Gastroesophageal sphincter (tissue), 4 donors: ENCODE measurements at regions not wholly inside any gene's neighbourhood (a gene's known extent, or its start where the extent isn't known, plus 50 kb on each side); places are given as distances from the start of the nearest gene placed in this dataset.

ENCODE experiments used
- ATAC-seq: fragments of 150-250 bp; one replicate; pipeline ENCODE4 v1.9.1; 2016; ENCODE audit warnings: mild to moderate bottlenecking, moderate library complexity
- H3K27ac ChIP-seq, 4 donors: fragments of 200-600 bp; sonication (generic) in 3 of 4; 1 replicate in 3 of 4; 2 replicates in 1 of 4; pipeline ENCODE4 v1.5.1; 2016 to 2019
- H3K27me3 ChIP-seq: fragments of 200-600 bp; sonication (generic); one replicate; pipeline ENCODE4 v1.5.1; 2019
- H3K36me3 ChIP-seq, 2 donors: fragments of 200-600 bp; sonication (generic); one replicate each; pipeline ENCODE4 v1.5.1; 2019; ENCODE audit warnings: control low read depth in 1 of 2
- H3K4me1 ChIP-seq, 3 donors: fragments of 200-600 bp; sonication (generic); 1 replicate in 2 of 3; 2 replicates in 1 of 3; pipeline ENCODE4 v1.5.1; 2016 to 2019; ENCODE audit warnings: control low read depth in 2 of 3
- H3K4me3 ChIP-seq, 2 donors: fragments of 200-600 bp; sonication (generic); one replicate each; pipeline ENCODE4 v1.5.1; 2019; ENCODE audit warnings: mild to moderate bottlenecking in 1 of 2, moderate library complexity in 1 of 2
- H3K9me3 ChIP-seq, 3 donors: fragments of 200-600 bp; sonication (generic); one replicate each; pipeline ENCODE4 v1.5.1; 2017 to 2019; ENCODE audit warnings: control low read depth in 2 of 3
- CTCF ChIP-seq, 4 experiments: fragments of 200-600 bp in 2 of 4; fragments of 450-650 bp in 2 of 4; sonication (generic) in 1 of 4; IDR thresholded peaks; one replicate each; pipeline ENCODE4 v1.5.1; 2017 to 2019; ENCODE audit warnings: antibody characterized with exemption in 4 of 4, mild to moderate bottlenecking in 2 of 4, moderate library complexity in 2 of 4
- EP300 ChIP-seq: sonication (generic); formaldehyde crosslinking; IDR thresholded peaks from one replicate; pipeline ENCODE4 v1.6.1; 2017; ENCODE audit warnings: antibody characterized with exemption, mild to moderate bottlenecking
- POLR2A ChIP-seq, 2 donors: fragments of 450-650 bp; IDR thresholded peaks; one replicate each; pipeline ENCODE4 v1.6.1; 2017; ENCODE audit warnings: antibody characterized with exemption in 2 of 2, mild to moderate bottlenecking in 2 of 2, moderate library complexity in 1 of 2
- POLR2AphosphoS5 ChIP-seq: sonication (generic); formaldehyde crosslinking; IDR thresholded peaks from one replicate; pipeline ENCODE4 v1.6.1; 2017; ENCODE audit warnings: antibody characterized with exemption
- WGBS, 2 donors: methylation state at CpG; one replicate each; pipeline ENCODE4 v1.1.5; 2018; ENCODE audit warnings: low coverage in 1 of 2; 5-methylcytosine and 5-hydroxymethylcytosine counted together

- TF ChIP-seq CTCF (IDR thresholded peaks at IDR 0.05) (no peak), POLR2A (IDR thresholded peaks at IDR 0.05) (no peak), EP300 (no peak), POLR2AphosphoS5 (no peak)
- no peaks in the 10 kb centered on the region for H3K36me3 ChIP-seq
Observed at GRCh38 chr5:63535840-63536602, 426.2 kb downstream of the HTR1A start.

GRCh38 chr5:63524281-63524680 is 438.0 kb downstream of the HTR1A start:
- Histone ChIP-seq H3K4me3 (no peak overlapping the region), H3K36me3 (no peaks in the 10 kb centered on the region), H3K4me1 (no peaks in the 10 kb centered on the region), H3K9me3 (no peaks in the 10 kb centered on the region), H3K27ac (no peak overlapping the region), H3K27me3 (no peaks in the 10 kb centered on the region)
- 42 to 67% methylated on average over 1 of the region's 1 CpG for WGBS, 2 donors
- ATAC-seq = no peak
- TF ChIP-seq CTCF (IDR thresholded peaks at IDR 0.05) = no peak
- TF ChIP-seq POLR2AphosphoS5 = no peak
- no peak for TF ChIP-seq POLR2A (IDR thresholded peaks at IDR 0.05)
- TF ChIP-seq EP300 = no peak

More at GRCh38 chr5:63535840-63536602, 426.2 kb downstream of the HTR1A start:
- Histone ChIP-seq H3K9me3 (no peaks in the 10 kb centered on the region), H3K4me1 (no peaks in the 10 kb centered on the region), H3K27ac (no peak overlapping the region), H3K4me3 (no peak overlapping the region), H3K27me3 (no peaks in the 10 kb centered on the region)
- no peak for ATAC-seq

GRCh38 chr5:63516006-63516405 is 446.2 kb downstream of the HTR1A start:
- Histone ChIP-seq H3K4me3 (no peak overlapping the region), H3K27me3 (no peaks in the 10 kb centered on the region), H3K27ac (no peak overlapping the region), H3K9me3 (no peaks in the 10 kb centered on the region), H3K36me3 (no peaks in the 10 kb centered on the region), H3K4me1 (no peaks in the 10 kb centered on the region)
- ATAC-seq = no peak
- TF ChIP-seq POLR2AphosphoS5 (no peak), EP300 (no peak), CTCF (IDR thresholded peaks at IDR 0.05) (no peak), POLR2A (IDR thresholded peaks at IDR 0.05) (no peak)

GRCh38 chr5:63500242-63500641 is 462.0 kb downstream of the HTR1A start:
- no peaks in the 10 kb centered on the region for H3K4me1 ChIP-seq
- H3K36me3 ChIP-seq = no peaks in the 10 kb centered on the region
- H3K27me3 ChIP-seq = no peaks in the 10 kb centered on the region
- peaks cover 0 to 7% (median 0%) of the 10 kb centered on the region in 3 donors for H3K9me3 ChIP-seq
- TF ChIP-seq CTCF (IDR thresholded peaks at IDR 0.05) (no peak), POLR2AphosphoS5 (no peak), EP300 (no peak), POLR2A (IDR thresholded peaks at IDR 0.05) (no peak)
- no peak overlapping the region for H3K4me3 ChIP-seq
- ATAC-seq = no peak
- 46 to 69% methylated on average over 3 of the region's 3 CpGs for WGBS, 2 donors
- H3K27ac ChIP-seq = no peak overlapping the region

GRCh38 chr5:63495225-63495624 is 467.0 kb downstream of the HTR1A start:
- Histone ChIP-seq H3K9me3 (no peaks in the 10 kb centered on the region), H3K36me3 (no peaks in the 10 kb centered on the region), H3K4me3 (no peak overlapping the region), H3K4me1 (no peaks in the 10 kb centered on the region), H3K27ac (no peak overlapping the region), H3K27me3 (no peaks in the 10 kb centered on the region)
- TF ChIP-seq EP300 = no peak
- TF ChIP-seq CTCF (IDR thresholded peaks at IDR 0.05) = no peak
- TF ChIP-seq POLR2AphosphoS5 = no peak
- no peak for TF ChIP-seq POLR2A (IDR thresholded peaks at IDR 0.05)
- no peak for ATAC-seq
